Adrenal gland (tissue), 9 donors: ENCODE measurements at regions not wholly inside any gene's neighbourhood (a gene's known extent, or its start where the extent isn't known, plus 50 kb on each side); places are given as distances from the start of the nearest gene placed in this dataset.
A peak's percentile ranks its signal among the peaks of the same experiment; 100 is the strongest.

Experiments used
- DNase-seq, 7 donors: peaks; one replicate each; pipeline ENCODE4 v3.0.0-alpha.2; 2019 to 2020
- H3K27ac ChIP-seq, 5 donors: fragments of 200-600 bp; sonication (generic) in 4 of 5; 1 replicate in 3 of 5; 2 replicates in 2 of 5; pipeline versions ENCODE4 v1.5.1 to v1.8.0; 2016 to 2020; ENCODE audit warnings: mild to moderate bottlenecking in 1 of 5
- H3K27me3 ChIP-seq: fragments of 200-600 bp; 2 replicates; pipeline ENCODE4 v1.8.0; 2021
- H3K36me3 ChIP-seq, 2 donors: fragments of 200-600 bp; replicated peaks in 1 of 2; 1 replicate in 1 of 2; 2 replicates in 1 of 2; pipeline versions ENCODE4 v1.5.1 to v1.8.0; 2018 to 2022
- H3K4me1 ChIP-seq, 2 donors: fragments of 200-600 bp; replicated peaks in 1 of 2; 1 replicate in 1 of 2; 2 replicates in 1 of 2; pipeline versions ENCODE4 v1.5.1 to v1.8.0; 2018 to 2021
- H3K4me3 ChIP-seq, 4 donors: fragments of 200-600 bp; sonication (generic) in 3 of 4; one replicate each; pipeline ENCODE4 v1.5.1; 2016 to 2018
- H3K9me3 ChIP-seq, 3 donors: fragments of 200-600 bp; sonication (generic) in 1 of 3; replicated peaks in 1 of 3; 1 replicate in 2 of 3; 2 replicates in 1 of 3; pipeline versions ENCODE4 v1.5.1 to v1.8.0; 2016 to 2021
- CTCF ChIP-seq, 6 experiments: fragments of 450-650 bp in 4 of 6; fragments of 200-600 bp in 2 of 6; sonication (generic) in 1 of 6; IDR thresholded peaks; 1 replicate in 5 of 6; 2 replicates in 1 of 6; pipeline versions ENCODE4 v1.5.1 to v1.8.0; 2016 to 2021; ENCODE audit warnings: antibody characterized with exemption in 6 of 6, mild to moderate bottlenecking in 2 of 6, moderate library complexity in 1 of 6
- POLR2A ChIP-seq, 2 donors: fragments of 450-650 bp; IDR thresholded peaks; one replicate each; pipeline ENCODE4 v1.6.1; 2017; ENCODE audit warnings: antibody characterized with exemption in 2 of 2, mild to moderate bottlenecking in 2 of 2, moderate library complexity in 1 of 2
- WGBS, 4 donors: extraction: QIAGEN DNeasy Blood & Tissue Kit in 2 of 4; methylation state at CpG; one replicate each; pipeline versions ENCODE4 v1.1.5 to v1.1.7; 2013 to 2017; 5-methylcytosine and 5-hydroxymethylcytosine counted together
- intact Hi-C, 2 donors: fragments of 100-400 bp; cut with DNase I; formaldehyde crosslinking; loops; one replicate each; pipeline versions ENCODE4 v1.14.1 to v1.15.0; 2022 to 2023
- donor health status: healthy with polysubstance abuse.
- donor health status: Bipolar disorder and iron deficiency.
- donor health status: DM: yes; HTN: yes; CAD: no.
- donor health status: DM: no; HTN: no; CAD: no.
- donor health status: DM: no; HTN: no; CAD: no.

GRCh38 chr10:131724891-131725580 is 175.8 kb upstream of the PPP2R2D start:
- H3K36me3 ChIP-seq = no peaks in the 10 kb centered on the region
- H3K27ac ChIP-seq = no peak overlapping the region
- WGBS, 4 donors = 75 to 89% (median 87%) methylated on average over 12 to 17 of the region's 17 CpGs
- H3K27me3 ChIP-seq = no peaks in the 10 kb centered on the region
- no peak overlapping the region for H3K4me3 ChIP-seq
- H3K4me1 ChIP-seq = no peaks in the 10 kb centered on the region
- H3K9me3 ChIP-seq = no peaks in the 10 kb centered on the region
- DNase-seq = peak in 2 of 7 donors; percentile 8 to 30
- no peak for TF ChIP-seq CTCF (IDR thresholded peaks at IDR 0.05)
- no peak for TF ChIP-seq POLR2A (IDR thresholded peaks at IDR 0.05)
- intact Hi-C loops = no loop called here

GRCh38 chr10:131725581-131726069 is 175.2 kb upstream of the PPP2R2D start:
- DNase-seq = peak in 2 of 7 donors; percentile 4 to 27

GRCh38 chr10:131726076-131726880 is 174.5 kb upstream of the PPP2R2D start:
- Histone ChIP-seq H3K4me3 (peak overlapping the region in 1 of 4 donors; percentile 17), H3K4me1 (no peaks in the 10 kb centered on the region), H3K36me3 (no peaks in the 10 kb centered on the region), H3K9me3 (no peaks in the 10 kb centered on the region), H3K27me3 (no peaks in the 10 kb centered on the region), H3K27ac (no peak overlapping the region)
- peak; percentile 42 to 82 (median 71) for DNase-seq
- 27 to 48% (median 28%) methylated on average over 29 to 30 of the region's 30 CpGs for WGBS, 4 donors
- no peak for TF ChIP-seq CTCF (IDR thresholded peaks at IDR 0.05)
- TF ChIP-seq POLR2A (IDR thresholded peaks at IDR 0.05) = no peak
- intact Hi-C loops = no loop called here

More at GRCh38 chr10:131725581-131726069, 175.2 kb upstream of the PPP2R2D start:
- intact Hi-C loops = no loop called here
- H3K4me1 ChIP-seq = no peaks in the 10 kb centered on the region
- no peaks in the 10 kb centered on the region for H3K27me3 ChIP-seq
- 86 to 95% (median 90%) methylated on average over 17 of the region's 17 CpGs for WGBS, 4 donors
- no peak overlapping the region for H3K4me3 ChIP-seq
- H3K9me3 ChIP-seq = no peaks in the 10 kb centered on the region
- no peak for TF ChIP-seq CTCF (IDR thresholded peaks at IDR 0.05)
- TF ChIP-seq POLR2A (IDR thresholded peaks at IDR 0.05) = no peak
- H3K36me3 ChIP-seq = no peaks in the 10 kb centered on the region
- H3K27ac ChIP-seq = no peak overlapping the region

- 76 to 87% (median 82%) methylated on average over 14 of the region's 14 CpGs for WGBS, 4 donors
- TF ChIP-seq POLR2A (IDR thresholded peaks at IDR 0.05) (no peak), CTCF (IDR thresholded peaks at IDR 0.05) (no peak)
These were observed 173.8 kb upstream of the PPP2R2D start for GRCh38 chr10:131726967-131727366.

More at GRCh38 chr10:131726967-131727366, 173.8 kb upstream of the PPP2R2D start:
- no peaks in the 10 kb centered on the region for H3K4me1 ChIP-seq
- H3K9me3 ChIP-seq = no peaks in the 10 kb centered on the region
- no peaks in the 10 kb centered on the region for H3K36me3 ChIP-seq
- intact Hi-C loops = no loop called here
- peak in 1 of 7 donors; percentile 11 for DNase-seq
- no peaks in the 10 kb centered on the region for H3K27me3 ChIP-seq
- no peak overlapping the region for H3K4me3 ChIP-seq
- H3K27ac ChIP-seq = no peak overlapping the region
